GM21786 (cell line): ENCODE measurements at regions not wholly inside any gene's neighbourhood (a gene's known extent, or its start where the extent isn't known, plus 50 kb on each side); places are given as distances from the start of the nearest gene placed in this dataset.
"Not testable (repeated sequence)": the region's sequence is repeated elsewhere in the genome, so short reads cannot be mapped to it uniquely, and the experiment has no call there.

ENCODE experiments used
- ATAC-seq: cut with Tn5 transposase; IDR thresholded peaks from one replicate; pipeline ENCODE4 v1.9.1; 2021; ENCODE audit not compliant: unreplicated experiment

- ATAC-seq: not testable (repeated sequence)
These were observed 102.5 kb downstream of the CDRT15L2 start for GRCh38 chr17:20681746-20682722.

GRCh38 chr17:20683651-20684229 is 104.2 kb downstream of the CDRT15L2 start:
- ATAC-seq: not testable (repeated sequence)

GRCh38 chr17:20684975-20685374 is 105.5 kb downstream of the CDRT15L2 start:
- not testable (repeated sequence) for ATAC-seq

- ATAC-seq: not testable (repeated sequence)
These were observed 108.1 kb downstream of the CDRT15L2 start for GRCh38 chr17:20687584-20687983.

- not testable (repeated sequence) for ATAC-seq
These were observed 109.7 kb downstream of the CDRT15L2 start for GRCh38 chr17:20689170-20689749.

GRCh38 chr17:20692706-20693105 is 113.2 kb downstream of the CDRT15L2 start:
- not testable (repeated sequence) for ATAC-seq

GRCh38 chr17:20695871-20696270 is 116.3 kb downstream of the CDRT15L2 start:
- not testable (repeated sequence) for ATAC-seq

GRCh38 chr17:20698463-20699206 is 119.1 kb downstream of the CDRT15L2 start:
- peak; percentile 90 for ATAC-seq

GRCh38 chr17:20700528-20700927 is 121.0 kb downstream of the CDRT15L2 start:
- ATAC-seq: not testable (repeated sequence)

- ATAC-seq: not testable (repeated sequence)
These were observed 121.8 kb downstream of the CDRT15L2 start for GRCh38 chr17:20701366-20701765.

- no peak for ATAC-seq
These were observed 123.2 kb downstream of the CDRT15L2 start for GRCh38 chr17:20702692-20703091.

GRCh38 chr17:20703781-20704180 is 124.3 kb downstream of the CDRT15L2 start:
- ATAC-seq: no peak

GRCh38 chr17:20705186-20705585 is 125.7 kb downstream of the CDRT15L2 start:
- not testable (repeated sequence) for ATAC-seq

- no peak for ATAC-seq
These were observed 127.3 kb downstream of the CDRT15L2 start for GRCh38 chr17:20706751-20707373.

GRCh38 chr17:20708821-20709220 is 129.3 kb downstream of the CDRT15L2 start:
- ATAC-seq: not testable (repeated sequence)

GRCh38 chr17:20716481-20716880 is 137.0 kb downstream of the CDRT15L2 start:
- not testable (repeated sequence) for ATAC-seq

- no peak for ATAC-seq
These were observed 141.6 kb downstream of the CDRT15L2 start for GRCh38 chr17:20721171-20721570.

GRCh38 chr17:20724391-20724790 is 144.9 kb downstream of the CDRT15L2 start:
- ATAC-seq: not testable (repeated sequence)

- ATAC-seq: not testable (repeated sequence)
These were observed 147.7 kb downstream of the CDRT15L2 start for GRCh38 chr17:20727201-20727600.

GRCh38 chr17:20728181-20728580 is 148.7 kb downstream of the CDRT15L2 start:
- ATAC-seq: no peak
